Hematopoietic multipotent progenitor cell treated with erythropoietin and hydrocortisone succinate and interleukin-3 and kit ligand, for 8 days (in vitro differentiated cells): ENCODE measurements at regions not wholly inside any gene's neighbourhood (a gene's known extent, or its start where the extent isn't known, plus 50 kb on each side); places are given as distances from the start of the nearest gene placed in this dataset.

Experiments
- DNase-seq: peaks from one replicate; pipeline ENCODE4 v3.0.0-alpha.2; 2015

DNA sequence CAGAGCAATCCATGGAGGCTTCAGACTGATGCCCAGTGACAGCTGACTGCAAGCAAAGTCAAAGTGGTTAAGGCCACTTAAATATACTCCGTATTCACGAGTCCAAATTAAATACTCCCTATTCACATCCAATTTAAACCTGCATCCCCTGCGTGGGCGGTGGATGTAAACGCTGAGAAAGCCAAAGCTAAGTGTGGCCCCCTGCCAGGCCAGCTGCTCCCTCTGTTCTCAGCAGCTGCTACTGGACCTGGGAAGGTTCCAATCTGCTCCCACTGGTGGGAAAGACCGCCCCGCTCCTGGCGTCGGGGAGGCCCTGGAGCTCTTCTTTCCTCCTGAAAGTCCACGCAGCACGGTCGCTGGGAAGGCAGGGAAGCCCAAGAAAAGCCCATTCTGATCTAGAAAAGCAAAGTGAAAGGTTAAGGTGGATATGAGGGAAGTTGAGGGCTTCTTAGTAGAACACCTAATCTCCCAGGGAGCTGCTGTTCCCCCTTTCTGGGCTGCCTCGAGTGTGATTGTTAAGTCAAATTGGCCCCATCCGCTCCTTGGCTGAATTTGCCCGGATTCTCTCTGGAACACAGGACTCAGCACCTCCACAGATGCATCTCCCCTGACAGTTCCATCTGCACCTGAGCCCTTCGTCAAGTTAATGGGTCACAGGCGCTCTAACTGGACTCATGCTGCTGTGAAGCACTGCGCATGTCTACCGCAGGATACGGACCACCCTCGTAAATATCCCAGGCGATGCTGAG lies 205.5 kb downstream of the USP12 start:
- DNase-seq: no peak

DNA sequence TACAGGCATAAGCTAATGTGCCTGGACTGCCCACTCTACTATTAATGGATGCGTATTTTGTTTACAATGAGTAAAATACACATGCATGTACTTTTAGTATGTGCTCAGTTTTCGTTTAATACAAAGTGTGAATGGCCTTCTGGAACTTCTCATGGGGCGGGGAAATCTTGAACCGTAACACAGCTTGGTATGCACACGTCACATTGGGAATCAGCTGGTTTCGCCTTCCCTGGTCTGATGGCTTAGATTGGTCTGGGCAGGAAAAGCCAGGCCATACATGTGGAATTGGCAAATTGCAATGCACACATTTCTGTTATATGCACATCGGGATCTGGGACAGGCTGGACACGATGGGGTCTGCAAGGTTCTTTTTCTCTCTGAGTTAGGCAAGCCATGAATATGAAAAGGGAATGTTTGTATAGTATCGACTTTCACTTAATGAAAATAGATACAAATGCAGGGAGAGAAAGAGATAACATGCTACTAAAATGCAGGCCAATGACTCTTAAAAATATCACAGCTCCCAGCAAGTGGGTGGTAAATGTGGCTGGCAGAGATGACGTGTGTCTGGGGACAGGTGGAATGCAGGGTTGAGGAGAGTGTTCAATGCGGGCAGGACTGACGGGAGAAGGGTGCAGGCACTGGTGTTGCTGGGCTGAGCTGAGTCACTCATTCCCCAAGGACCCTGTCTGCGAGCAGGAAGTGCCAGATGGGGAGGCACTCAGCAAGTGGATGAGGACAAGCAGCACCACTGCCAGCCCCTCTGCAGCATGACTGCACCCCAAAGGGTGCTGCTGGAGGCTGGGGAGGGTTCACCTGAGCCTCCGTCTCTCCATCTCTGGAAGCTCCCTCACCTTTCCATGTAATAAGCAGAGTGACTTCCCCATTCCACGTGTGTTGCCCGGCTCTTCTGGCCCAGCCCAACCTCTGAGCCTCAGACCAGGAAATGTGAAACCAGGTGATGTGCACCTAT lies 204.0 kb upstream of the GPR12 start:
- DNase-seq: no peak

DNA sequence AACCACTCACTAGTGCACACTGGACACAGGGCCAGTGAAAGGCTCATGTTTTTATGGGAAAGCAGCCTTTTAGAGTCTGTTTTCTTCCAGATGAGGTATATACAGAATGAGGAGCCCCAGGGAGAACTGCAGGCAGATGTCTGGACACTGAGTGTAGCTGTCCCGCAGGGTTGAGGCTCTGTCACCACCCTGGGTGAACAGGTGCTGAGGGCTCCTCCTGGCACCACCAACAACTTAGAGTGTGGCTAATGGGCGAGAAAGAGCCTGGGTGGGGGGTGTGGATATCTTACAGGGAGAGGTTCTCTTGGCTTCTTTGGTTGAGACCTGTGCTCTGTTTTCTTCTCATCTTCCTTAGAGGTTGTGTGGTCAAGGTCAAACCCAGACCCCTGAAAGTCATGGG lies 202.1 kb upstream of the GPR12 start:
- DNase-seq: no peak

DNA sequence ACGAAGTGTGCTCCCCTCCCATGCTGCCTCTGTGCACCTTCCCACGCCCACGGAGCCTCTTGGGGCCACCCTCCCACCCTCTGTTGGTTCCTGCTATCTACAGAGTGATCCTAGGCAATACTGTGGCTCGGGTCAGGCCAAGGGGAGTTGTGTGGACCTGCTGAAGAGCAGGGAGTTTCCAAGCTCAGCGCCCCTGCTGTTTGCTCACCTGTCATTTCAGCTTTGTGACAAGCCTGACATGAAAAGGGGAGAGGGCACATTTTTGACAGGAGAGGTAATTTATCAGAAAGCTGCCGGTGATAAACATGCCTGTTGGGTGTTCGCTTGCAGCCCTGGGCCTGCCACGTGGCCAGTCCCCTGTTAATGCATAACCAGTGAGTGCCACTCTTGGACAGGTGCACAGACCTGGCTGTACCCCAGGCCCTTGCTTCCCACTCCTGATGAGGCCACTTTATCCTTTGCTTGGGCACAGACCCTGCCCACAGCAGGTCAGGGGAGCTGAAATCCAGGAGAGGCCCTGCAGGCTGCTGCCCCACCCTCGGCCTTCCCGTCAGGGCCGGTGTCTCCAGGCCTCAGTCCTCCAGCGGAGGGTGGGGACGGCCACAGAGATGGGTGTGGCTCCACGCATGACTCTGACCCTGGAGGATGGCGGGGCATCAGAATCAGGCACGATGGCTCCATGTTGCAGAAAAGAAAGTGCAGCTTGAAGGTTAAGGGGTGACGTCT lies 201.5 kb upstream of the GPR12 start:
- no peak for DNase-seq

DNA sequence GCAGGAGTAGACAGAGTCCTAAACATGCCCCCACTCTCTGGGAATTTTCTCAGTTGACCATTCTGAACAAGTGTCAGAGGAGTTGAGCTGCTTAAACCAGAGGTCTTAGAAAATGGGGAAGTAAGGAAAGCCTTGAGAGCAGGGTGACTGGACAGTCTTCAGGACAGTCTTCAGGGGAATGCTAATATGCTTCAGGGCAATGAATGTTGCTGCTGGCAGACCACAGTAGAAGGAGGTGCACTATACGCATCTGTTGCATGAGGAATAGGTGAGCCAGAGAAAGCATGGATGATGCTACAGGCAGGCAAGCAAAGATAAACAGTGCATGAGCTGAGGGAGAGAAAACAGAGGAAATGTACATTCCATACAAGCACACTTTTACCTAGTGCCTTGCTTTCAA lies 196.6 kb upstream of the GPR12 start:
- no peak for DNase-seq

DNA sequence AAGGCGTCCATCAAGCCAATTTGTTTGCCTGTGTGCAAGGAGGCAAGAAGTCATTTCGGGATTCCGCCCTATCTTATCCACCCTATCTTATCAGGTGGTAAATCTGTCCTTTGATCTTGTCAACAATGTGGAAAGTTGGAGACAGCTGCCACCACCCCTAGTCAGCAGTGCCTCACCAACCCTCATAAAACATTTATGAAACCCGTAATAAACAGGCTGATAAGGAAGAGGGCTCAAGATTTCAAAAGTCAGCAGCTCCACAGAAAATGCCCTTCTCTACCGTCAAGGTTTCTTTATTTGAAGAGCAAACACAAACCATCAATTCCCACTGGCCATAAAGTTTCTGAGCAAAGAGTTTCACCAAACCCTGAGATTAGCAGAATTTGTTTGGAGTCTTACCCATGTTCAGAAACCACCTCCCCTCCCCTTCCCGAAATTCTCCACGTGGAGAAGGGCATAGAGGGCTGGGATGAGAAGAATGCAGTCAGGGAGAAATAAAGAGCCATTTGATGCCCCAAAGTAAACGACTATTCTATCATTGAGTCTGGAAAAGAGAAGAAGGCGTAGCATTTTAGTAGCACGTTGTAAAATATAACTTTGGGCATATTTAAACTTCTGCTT lies 196.0 kb upstream of the GPR12 start:
- DNase-seq: no peak

GRCh38 chr13:26954976-26955375 lies 194.4 kb upstream of the GPR12 start:
- DNase-seq: no peak

DNA sequence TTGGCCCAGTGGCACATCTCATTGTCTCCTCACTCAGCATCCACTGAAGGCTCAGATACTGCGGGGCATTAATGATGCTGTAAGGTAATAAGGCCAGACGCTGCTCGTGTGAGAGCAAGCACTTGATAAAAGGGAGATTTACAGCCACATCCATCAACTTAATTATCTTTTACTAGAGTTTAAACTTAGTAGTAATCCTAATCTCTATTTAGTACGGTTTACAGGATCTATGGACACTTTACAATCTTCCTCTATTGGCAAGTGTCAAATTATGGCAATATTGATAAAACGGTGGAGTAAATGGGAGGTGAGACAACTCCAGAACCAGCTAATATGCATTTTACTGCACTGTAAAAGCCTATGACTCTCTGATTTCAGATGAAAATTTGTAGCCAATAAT lies 192.7 kb upstream of the GPR12 start:
- DNase-seq: no peak

- DNase-seq: no peak
Measured at GRCh38 chr13:26952551-26953143, 192.1 kb upstream of the GPR12 start.

- DNase-seq: no peak
Measured at GRCh38 chr13:26951581-26952177, 191.1 kb upstream of the GPR12 start.

DNA sequence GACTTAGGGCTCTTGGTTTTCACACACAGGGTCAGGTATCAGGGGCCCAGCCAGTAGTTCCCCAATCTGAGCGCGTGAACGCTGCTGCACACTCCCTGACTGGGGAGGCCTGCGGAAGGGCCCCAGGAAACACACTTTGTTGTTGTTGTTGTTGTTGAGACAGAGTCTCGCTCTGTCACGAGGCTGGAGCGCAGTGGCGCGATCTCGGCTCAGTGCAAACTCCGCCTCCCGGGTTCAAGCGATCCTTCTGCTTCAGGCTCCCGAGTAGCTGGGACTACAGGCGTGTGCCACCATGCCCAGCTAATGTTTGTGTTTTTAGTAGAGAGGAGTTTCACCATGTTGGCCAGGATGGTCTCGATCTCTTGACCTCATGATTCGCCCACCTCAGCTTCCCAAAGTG lies 190.4 kb upstream of the GPR12 start:
- no peak for DNase-seq

DNA sequence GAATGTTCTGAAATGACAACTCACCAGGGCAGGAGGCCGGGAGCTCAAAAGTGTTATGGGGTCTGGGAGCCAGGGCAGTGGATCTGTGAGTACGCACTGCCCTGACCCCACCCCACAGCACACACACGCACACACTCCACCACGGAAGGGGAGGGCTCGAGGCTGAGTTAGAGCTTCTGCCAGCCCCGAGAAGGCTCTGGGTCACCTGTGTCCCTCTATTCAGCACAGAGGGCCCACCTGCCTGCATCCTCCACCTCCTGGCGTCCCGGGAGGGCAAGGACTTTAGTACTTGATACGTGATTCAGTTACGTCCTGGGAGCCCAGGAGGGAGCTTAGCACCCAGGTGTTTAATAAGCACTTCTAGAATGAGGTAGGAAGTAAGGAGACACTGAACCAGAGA lies 190.0 kb upstream of the GPR12 start:
- no peak for DNase-seq

GRCh38 chr13:26949701-26950502 lies 189.3 kb upstream of the GPR12 start:
- no peak for DNase-seq

DNA sequence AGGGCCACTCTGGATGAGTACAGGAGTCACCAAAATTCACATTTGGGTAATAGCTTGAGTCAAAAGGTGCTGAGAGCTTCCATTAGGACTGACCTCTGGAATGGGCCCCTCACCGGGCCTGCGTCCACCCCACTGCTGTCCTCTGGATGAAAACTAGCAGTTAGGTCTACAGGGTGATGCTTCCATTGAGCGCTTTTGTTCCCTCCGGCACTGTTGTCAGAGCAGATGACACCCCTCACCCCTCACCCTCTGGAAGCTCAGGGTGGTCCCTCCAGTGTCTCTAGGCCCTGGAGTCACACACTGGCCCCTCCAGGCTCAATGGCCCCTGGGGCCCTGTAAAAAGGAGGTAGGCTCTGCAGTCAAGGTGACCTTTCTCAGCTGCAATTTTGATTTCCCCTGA lies 187.8 kb upstream of the GPR12 start:
- DNase-seq: no peak

GRCh38 chr13:26946684-26947343 lies 186.2 kb upstream of the GPR12 start:
- DNase-seq: peak; percentile 78

DNA sequence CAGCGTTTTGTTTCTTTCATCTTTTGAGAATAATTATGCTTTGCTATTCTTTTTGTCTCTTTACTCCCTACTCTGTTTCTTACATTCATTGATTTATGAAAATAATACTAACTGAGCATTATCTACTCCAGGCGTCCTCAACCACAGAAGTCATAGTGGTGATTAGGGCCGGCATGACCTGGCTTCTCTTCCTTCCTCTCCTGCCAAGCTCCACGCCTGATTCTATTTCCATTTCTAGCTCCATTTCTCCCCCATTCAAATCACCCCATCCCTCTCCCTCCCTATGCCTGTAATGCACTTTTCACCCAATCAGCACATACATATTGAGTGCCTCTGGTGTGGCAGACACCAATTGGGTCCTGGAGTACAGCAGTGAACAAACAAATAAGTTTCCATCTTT lies 183.2 kb upstream of the GPR12 start:
- no peak for DNase-seq

DNA sequence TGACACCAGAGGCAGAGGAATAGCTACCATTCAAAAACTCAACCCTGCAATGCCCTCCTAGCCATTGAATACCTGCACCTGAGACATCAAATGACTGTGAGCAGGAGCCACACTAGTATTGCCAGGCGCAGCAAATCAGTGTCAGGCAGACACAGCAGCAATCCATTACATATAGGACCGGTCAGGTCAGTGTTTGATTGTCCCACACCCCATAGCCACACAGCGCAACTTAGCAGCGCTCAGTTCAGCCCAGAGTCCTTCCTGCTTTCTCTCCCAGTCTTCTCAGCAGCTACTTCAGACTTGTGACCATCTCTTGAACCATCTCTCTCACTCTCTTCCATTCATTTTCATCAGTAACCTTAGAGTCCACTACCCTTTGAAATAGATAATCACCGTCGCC lies 181.6 kb upstream of the GPR12 start:
- DNase-seq: no peak

DNA sequence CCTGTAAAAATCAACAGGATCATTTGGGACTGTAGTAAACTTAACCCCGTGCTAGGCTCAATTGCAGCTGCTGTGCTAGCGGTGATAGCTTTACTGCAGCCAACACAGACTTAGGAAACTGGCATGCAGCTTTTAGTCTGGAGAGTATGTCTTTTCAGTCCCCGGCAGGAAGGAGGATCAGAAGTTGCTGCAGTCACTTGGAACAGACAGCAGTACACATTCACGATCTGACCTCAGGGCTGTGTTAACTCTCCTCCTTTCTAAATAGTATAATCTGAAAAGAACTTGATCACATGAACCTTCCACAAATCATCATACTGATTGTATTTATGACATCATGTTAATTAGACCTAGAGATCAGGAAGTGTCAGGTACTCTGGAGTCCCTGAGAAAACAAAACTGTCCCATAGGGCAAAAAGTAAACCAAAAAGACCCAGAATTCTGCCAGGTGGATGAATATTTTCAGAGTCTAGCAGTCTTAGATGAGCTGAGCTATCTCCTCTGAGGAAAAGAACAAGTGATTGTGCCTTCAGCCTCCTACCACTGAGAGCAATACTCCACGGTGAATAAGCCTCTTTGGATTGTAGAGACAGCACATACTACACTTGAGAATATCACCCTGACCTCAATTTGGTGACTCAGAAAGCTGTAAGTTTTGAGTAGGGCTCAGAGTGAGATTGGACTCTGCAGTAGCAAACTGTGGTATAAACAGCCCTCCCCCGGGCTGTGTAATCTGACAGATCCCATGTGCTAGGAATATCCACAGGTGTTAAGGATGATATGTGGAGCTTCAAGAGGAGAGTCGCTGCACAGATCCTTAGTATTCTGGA lies 181.0 kb upstream of the GPR12 start:
- DNase-seq: no peak

DNA sequence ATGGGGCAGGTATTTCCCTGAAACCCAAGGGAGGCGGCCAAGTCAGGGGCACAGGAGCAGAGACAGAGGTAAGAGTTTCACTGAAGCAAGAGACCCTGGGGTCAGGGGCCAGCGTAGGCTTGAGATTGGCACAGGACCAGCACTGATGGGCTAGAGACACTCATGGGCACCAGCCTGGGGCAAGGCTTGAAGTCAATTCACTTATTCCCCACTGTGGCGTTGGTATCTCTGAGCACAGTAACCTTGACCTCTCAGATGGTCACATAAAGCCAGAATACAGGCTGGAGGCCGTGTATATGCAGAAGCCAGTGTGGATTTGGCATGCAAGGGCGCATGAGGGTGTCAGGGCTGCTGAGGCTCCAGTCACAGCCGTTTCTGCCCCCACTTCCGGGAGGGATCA lies 173.5 kb upstream of the GPR12 start:
- DNase-seq: no peak

GRCh38 chr13:26932465-26932864 lies 171.9 kb upstream of the GPR12 start:
- DNase-seq: no peak
